ENCODE measurements at regions not wholly inside any gene's neighbourhood (a gene's known extent, or its start where the extent isn't known, plus 50 kb on each side); places are given as distances from the start of the nearest gene placed in this dataset.

DNA sequence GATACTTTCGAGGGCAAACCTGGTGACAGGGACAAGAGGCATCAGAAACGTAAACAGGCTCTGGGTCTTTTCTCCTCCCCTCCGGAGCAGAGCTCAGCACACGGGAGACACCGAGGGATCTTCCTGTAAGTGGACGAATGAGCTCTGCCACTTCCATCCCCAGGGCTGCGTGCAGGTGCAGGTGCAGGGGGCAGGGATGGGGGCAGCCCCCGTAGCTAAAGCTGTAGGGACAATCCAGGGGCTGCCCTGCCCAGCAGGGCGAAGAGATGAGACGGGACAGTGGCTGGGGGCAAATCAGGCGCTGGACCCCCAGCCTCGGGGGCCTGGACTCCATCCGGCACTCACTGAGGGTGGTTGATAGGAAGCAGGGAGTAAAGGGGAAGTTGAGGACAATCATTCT lies 505.4 kb downstream of the BRD1 start:
- TF ChIP-seq SIN3A (IDR thresholded peaks at IDR 0.05; ENCODE audit: borderline replicate concordance, insufficient read depth, low read depth, low read length) (no peak), POLR2AphosphoS5 (IDR thresholded peaks at IDR 0.05; ENCODE audit: low read depth, low read length) (no peak), TCF7L2 (IDR thresholded peaks at IDR 0.05; ENCODE audit: low read depth, low read length) (no peak), CTCF (IDR thresholded peaks at IDR 0.05) (no peak)
- TF ChIP-seq, protein P1, sequence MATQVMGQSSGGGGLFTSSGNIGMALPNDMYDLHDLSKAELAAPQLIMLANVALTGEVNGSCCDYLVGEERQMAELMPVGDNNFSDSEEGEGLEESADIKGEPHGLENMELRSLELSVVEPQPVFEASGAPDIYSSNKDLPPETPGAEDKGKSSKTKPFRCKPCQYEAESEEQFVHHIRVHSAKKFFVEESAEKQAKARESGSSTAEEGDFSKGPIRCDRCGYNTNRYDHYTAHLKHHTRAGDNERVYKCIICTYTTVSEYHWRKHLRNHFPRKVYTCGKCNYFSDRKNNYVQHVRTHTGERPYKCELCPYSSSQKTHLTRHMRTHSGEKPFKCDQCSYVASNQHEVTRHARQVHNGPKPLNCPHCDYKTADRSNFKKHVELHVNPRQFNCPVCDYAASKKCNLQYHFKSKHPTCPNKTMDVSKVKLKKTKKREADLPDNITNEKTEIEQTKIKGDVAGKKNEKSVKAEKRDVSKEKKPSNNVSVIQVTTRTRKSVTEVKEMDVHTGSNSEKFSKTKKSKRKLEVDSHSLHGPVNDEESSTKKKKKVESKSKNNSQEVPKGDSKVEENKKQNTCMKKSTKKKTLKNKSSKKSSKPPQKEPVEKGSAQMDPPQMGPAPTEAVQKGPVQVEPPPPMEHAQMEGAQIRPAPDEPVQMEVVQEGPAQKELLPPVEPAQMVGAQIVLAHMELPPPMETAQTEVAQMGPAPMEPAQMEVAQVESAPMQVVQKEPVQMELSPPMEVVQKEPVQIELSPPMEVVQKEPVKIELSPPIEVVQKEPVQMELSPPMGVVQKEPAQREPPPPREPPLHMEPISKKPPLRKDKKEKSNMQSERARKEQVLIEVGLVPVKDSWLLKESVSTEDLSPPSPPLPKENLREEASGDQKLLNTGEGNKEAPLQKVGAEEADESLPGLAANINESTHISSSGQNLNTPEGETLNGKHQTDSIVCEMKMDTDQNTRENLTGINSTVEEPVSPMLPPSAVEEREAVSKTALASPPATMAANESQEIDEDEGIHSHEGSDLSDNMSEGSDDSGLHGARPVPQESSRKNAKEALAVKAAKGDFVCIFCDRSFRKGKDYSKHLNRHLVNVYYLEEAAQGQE (IDR thresholded peaks at IDR 0.05; ENCODE audit: insufficient read depth in 1 of 2, low read depth in 2 of 2, low read length in 1 of 2): no peak
- Histone ChIP-seq H3K9me3 (ENCODE audit: control insufficient read depth, insufficient read depth, low read depth, low read length) (no peaks in the 10 kb centered on the region), H3K27ac (ENCODE audit: low read length) (no peak overlapping the region), H3K27me3 (ENCODE audit: control insufficient read depth, insufficient read depth, low read length) (peaks cover 16% of the 10 kb centered on the region), H3K36me3 (ENCODE audit: control insufficient read depth, insufficient read depth, low read length) (no peaks in the 10 kb centered on the region), H3K4me1 (ENCODE audit: control insufficient read depth, insufficient read depth, low read length) (no peaks in the 10 kb centered on the region), H3K4me3 (ENCODE audit: low read depth in 2 of 2, low read length in 2 of 2) (no peak overlapping the region)
- in situ Hi-C loops (cut with HindIII; ENCODE audit: low pct_unique_long_range_greater_than_20kb, low sequenced_read_pairs) (no loop called here), intact Hi-C loops (cut with micrococcal nuclease; ENCODE audit: unreplicated experiment) (no loop called here)
- ATAC-seq (no peak), DNase-seq (ENCODE audit: low read depth, low spot score) (no peak)
- POLR2A ChIA-PET: no interaction called here
- CTCF ChIA-PET: no interaction called here
- BruUV-seq (replicated peaks): no TSS peak

- Histone ChIP-seq H3K4me1 (ENCODE audit: control insufficient read depth, insufficient read depth, low read length) (no peaks in the 10 kb centered on the region), H3K36me3 (ENCODE audit: control insufficient read depth, insufficient read depth, low read length) (no peaks in the 10 kb centered on the region), H3K4me3 (ENCODE audit: low read depth in 2 of 2, low read length in 2 of 2) (no peak overlapping the region), H3K27ac (ENCODE audit: low read length) (no peak overlapping the region), H3K27me3 (ENCODE audit: control insufficient read depth, insufficient read depth, low read length) (peaks cover 16% of the 10 kb centered on the region), H3K9me3 (ENCODE audit: control insufficient read depth, insufficient read depth, low read depth, low read length) (no peaks in the 10 kb centered on the region)
- no peak for ATAC-seq
- ChIA-PET CTCF (no interaction called here), POLR2A (no interaction called here)
- TF ChIP-seq SIN3A (IDR thresholded peaks at IDR 0.05; ENCODE audit: borderline replicate concordance, insufficient read depth, low read depth, low read length) (no peak), TCF7L2 (IDR thresholded peaks at IDR 0.05; ENCODE audit: low read depth, low read length) (no peak), POLR2AphosphoS5 (IDR thresholded peaks at IDR 0.05; ENCODE audit: low read depth, low read length) (no peak), CTCF (IDR thresholded peaks at IDR 0.05) (no peak)
- TF ChIP-seq, protein P1 (IDR thresholded peaks at IDR 0.05; ENCODE audit: insufficient read depth in 1 of 2, low read depth in 2 of 2, low read length in 1 of 2): no peak
- no TSS peak for BruUV-seq (replicated peaks)
- intact Hi-C loops (cut with micrococcal nuclease; ENCODE audit: unreplicated experiment) (no loop called here), in situ Hi-C loops (cut with HindIII; ENCODE audit: low pct_unique_long_range_greater_than_20kb, low sequenced_read_pairs) (no loop called here)
- no peak for DNase-seq (ENCODE audit: low read depth, low spot score)
Observed at GRCh38 chr22:49321477-49322055, 506.1 kb downstream of the BRD1 start.

Data from Panc1 (cell line).